Uterus (tissue), 3 donors: ENCODE measurements at regions not wholly inside any gene's neighbourhood (a gene's known extent, or its start where the extent isn't known, plus 50 kb on each side); places are given as distances from the start of the nearest gene placed in this dataset.

ENCODE experiments used
- DNase-seq, 2 donors: peaks; one replicate each; pipeline ENCODE4 v3.0.0-alpha.2; 2019 to 2020
- H3K27ac ChIP-seq, 2 donors: fragments of 200-600 bp; sonication (generic); 1 replicate in 1 of 2; 2 replicates in 1 of 2; pipeline ENCODE4 v1.5.1; 2016 to 2018
- H3K27me3 ChIP-seq, 2 donors: fragments of 200-600 bp; sonication (generic); one replicate each; pipeline ENCODE4 v1.5.1; 2018 to 2019; ENCODE audit warnings: control low read depth in 1 of 2
- H3K36me3 ChIP-seq, 2 donors: fragments of 200-600 bp; sonication (generic); one replicate each; pipeline ENCODE4 v1.5.1; 2019; ENCODE audit warnings: control low read depth in 1 of 2
- H3K4me1 ChIP-seq, 2 donors: fragments of 200-600 bp; sonication (generic); one replicate each; pipeline ENCODE4 v1.5.1; 2018 to 2019; ENCODE audit warnings: control low read depth in 1 of 2
- H3K4me3 ChIP-seq, 2 donors: fragments of 200-600 bp; sonication (generic); 1 replicate in 1 of 2; 2 replicates in 1 of 2; pipeline ENCODE4 v1.5.1; 2018 to 2019; ENCODE audit warnings: mild to moderate bottlenecking in 1 of 2
- H3K9me3 ChIP-seq, 2 donors: fragments of 200-600 bp; sonication (generic); one replicate each; pipeline ENCODE4 v1.5.1; 2019; ENCODE audit warnings: control low read depth in 1 of 2
- POLR2A ChIP-seq, 2 donors: fragments of 450-650 bp; IDR thresholded peaks; one replicate each; pipeline ENCODE4 v1.6.1; 2016; ENCODE audit warnings: antibody characterized with exemption in 2 of 2, mild to moderate bottlenecking in 1 of 2, moderate library complexity in 1 of 2
- intact Hi-C: fragments of 100-400 bp; cut with DNase I; formaldehyde crosslinking; loops from one replicate; pipeline ENCODE4 v1.15.1; 2023; ENCODE audit warnings: low total_unique reads
- TF ChIP-seq, protein P1 (sequence below), 4 experiments: fragments of 200-600 bp in 2 of 4; fragments of 450-650 bp in 2 of 4; sonication (generic) in 2 of 4; IDR thresholded peaks; one replicate each; pipeline ENCODE4 v1.5.1; 2016 to 2019; ENCODE audit warnings: antibody characterized with exemption in 4 of 4, mild to moderate bottlenecking in 2 of 4, moderate library complexity in 1 of 4
- donor health status: DM: yes; HTN: yes; CAD: no.

DNA sequence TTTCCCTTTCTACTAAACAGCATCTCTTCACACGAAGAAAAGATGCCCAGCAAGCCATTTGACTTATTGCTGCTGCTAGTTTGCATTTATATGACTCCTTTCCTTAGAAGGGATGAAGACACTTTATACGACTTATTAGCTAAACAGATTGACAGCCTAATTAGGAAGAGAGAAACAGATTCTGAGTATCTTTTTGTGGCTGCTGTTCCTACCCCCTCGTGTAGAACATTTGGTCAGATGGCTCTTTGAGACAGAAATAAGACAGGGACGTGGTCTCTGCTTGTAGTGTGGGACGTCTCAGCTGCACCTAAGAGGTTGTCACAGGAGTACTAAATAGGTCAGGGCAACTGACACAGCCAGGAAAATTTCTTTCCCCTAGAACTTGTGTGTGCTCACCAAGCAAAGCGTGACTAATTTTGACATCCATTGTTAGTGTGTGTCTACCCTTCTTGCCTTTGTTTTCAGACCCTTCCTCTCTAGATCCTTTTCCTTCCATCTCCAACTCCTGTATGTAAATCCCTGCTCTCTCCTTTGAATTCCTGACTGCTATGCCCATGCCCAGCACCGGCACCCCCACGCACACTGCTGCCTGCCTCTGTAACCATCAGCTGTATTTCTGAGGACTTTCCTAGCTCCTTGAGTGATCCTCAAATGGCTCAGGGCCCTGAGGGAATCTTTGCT, 83.2 kb downstream of the DAD1 start:
- Histone ChIP-seq H3K27ac (peak overlapping the region; percentile 65 to 80), H3K36me3 (no peaks in the 10 kb centered on the region), H3K4me1 (peaks cover 0 to 1% of the 10 kb centered on the region in 2 donors), H3K4me3 (no peak overlapping the region), H3K27me3 (no peaks in the 10 kb centered on the region), H3K9me3 (no peaks in the 10 kb centered on the region)
- DNase-seq: no peak
- TF ChIP-seq POLR2A (IDR thresholded peaks at IDR 0.05): no peak
- TF ChIP-seq, protein P1, sequence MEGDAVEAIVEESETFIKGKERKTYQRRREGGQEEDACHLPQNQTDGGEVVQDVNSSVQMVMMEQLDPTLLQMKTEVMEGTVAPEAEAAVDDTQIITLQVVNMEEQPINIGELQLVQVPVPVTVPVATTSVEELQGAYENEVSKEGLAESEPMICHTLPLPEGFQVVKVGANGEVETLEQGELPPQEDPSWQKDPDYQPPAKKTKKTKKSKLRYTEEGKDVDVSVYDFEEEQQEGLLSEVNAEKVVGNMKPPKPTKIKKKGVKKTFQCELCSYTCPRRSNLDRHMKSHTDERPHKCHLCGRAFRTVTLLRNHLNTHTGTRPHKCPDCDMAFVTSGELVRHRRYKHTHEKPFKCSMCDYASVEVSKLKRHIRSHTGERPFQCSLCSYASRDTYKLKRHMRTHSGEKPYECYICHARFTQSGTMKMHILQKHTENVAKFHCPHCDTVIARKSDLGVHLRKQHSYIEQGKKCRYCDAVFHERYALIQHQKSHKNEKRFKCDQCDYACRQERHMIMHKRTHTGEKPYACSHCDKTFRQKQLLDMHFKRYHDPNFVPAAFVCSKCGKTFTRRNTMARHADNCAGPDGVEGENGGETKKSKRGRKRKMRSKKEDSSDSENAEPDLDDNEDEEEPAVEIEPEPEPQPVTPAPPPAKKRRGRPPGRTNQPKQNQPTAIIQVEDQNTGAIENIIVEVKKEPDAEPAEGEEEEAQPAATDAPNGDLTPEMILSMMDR (IDR thresholded peaks at IDR 0.05): no peak
- intact Hi-C loops: no loop called here

DNA sequence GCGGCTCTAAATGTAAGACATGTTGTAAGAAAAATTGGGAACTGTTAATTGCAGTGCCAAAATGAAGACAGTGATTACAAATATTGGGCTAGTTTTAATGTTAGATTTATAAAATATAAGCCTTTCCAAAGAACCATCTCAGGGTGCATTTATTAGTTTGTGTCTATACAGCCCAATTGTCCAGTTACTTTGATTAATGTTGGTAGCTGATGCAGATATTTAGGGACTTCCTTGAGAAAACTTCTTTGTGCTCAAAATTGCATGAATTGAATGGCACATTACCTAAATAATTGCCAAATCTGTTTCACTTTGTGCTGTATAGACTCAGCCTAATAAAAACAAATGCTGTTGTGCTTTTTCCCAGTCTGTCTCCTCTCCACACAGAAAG, 83.7 kb downstream of the DAD1 start:
- Histone ChIP-seq H3K4me3 (no peak overlapping the region), H3K4me1 (no peaks in the 10 kb centered on the region), H3K36me3 (no peaks in the 10 kb centered on the region), H3K9me3 (no peaks in the 10 kb centered on the region), H3K27ac (peak overlapping the region; percentile 65 to 80), H3K27me3 (no peaks in the 10 kb centered on the region)
- no peak for DNase-seq
- intact Hi-C loops: no loop called here
- no peak for TF ChIP-seq POLR2A (IDR thresholded peaks at IDR 0.05)
- TF ChIP-seq, protein P1 (IDR thresholded peaks at IDR 0.05): no peak

DNA sequence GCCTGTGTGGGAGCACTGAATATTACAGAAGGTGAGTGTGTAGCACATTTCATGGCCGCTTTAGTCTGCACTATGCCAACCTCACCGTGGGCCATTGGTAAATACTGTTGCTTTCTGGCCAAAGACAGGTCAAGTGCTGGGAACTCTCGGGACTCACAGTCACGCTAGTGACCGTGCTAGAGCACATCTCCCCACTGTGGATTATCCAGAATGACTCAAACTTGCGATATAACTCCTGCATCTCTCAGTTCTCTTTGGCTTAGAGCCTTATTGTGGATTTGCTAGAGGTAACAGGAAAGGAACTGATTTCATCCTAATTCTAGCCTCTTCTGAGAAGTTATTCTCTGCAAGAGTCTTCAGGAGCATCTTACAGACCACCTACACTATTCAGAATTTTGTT, 86.5 kb downstream of the DAD1 start:
- intact Hi-C loops: no loop called here
- peak overlapping the region; percentile 24 to 40 for H3K27ac ChIP-seq
- H3K9me3 ChIP-seq: no peaks in the 10 kb centered on the region
- no peak overlapping the region for H3K4me3 ChIP-seq
- H3K27me3 ChIP-seq: no peaks in the 10 kb centered on the region
- no peak for TF ChIP-seq POLR2A (IDR thresholded peaks at IDR 0.05)
- TF ChIP-seq, protein P1 (IDR thresholded peaks at IDR 0.05): no peak
- no peak for DNase-seq
- H3K4me1 ChIP-seq: no peaks in the 10 kb centered on the region
- H3K36me3 ChIP-seq: no peaks in the 10 kb centered on the region

DNA sequence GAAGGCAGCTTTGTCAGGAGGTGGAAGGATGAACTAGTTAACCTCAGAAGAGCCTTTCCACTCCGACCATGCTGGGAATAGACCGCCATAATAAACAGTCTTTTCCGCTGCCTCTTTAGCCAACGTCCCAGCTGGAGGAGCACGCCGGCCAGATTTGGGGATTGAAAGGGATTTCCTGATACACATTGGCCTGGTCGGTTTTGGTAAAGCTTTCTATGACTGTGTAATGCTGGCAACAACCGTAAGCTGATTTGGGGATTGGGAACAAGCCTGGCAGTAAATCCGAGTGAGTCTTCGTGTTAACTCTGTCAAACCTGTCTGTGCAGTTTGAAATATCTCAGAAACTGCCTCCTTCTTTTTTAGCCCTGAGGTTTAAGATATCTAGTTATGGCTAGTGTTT, 87.0 kb downstream of the DAD1 start:
- H3K36me3 ChIP-seq: no peaks in the 10 kb centered on the region
- peak overlapping the region; percentile 24 to 40 for H3K27ac ChIP-seq
- DNase-seq: peak in 1 of 2 donors; percentile 54
- H3K4me1 ChIP-seq: no peaks in the 10 kb centered on the region
- no peaks in the 10 kb centered on the region for H3K27me3 ChIP-seq
- TF ChIP-seq POLR2A (IDR thresholded peaks at IDR 0.05): no peak
- TF ChIP-seq, protein P1 (IDR thresholded peaks at IDR 0.05): no peak
- H3K4me3 ChIP-seq: no peak overlapping the region
- no peaks in the 10 kb centered on the region for H3K9me3 ChIP-seq
- intact Hi-C loops: no loop called here

DNA sequence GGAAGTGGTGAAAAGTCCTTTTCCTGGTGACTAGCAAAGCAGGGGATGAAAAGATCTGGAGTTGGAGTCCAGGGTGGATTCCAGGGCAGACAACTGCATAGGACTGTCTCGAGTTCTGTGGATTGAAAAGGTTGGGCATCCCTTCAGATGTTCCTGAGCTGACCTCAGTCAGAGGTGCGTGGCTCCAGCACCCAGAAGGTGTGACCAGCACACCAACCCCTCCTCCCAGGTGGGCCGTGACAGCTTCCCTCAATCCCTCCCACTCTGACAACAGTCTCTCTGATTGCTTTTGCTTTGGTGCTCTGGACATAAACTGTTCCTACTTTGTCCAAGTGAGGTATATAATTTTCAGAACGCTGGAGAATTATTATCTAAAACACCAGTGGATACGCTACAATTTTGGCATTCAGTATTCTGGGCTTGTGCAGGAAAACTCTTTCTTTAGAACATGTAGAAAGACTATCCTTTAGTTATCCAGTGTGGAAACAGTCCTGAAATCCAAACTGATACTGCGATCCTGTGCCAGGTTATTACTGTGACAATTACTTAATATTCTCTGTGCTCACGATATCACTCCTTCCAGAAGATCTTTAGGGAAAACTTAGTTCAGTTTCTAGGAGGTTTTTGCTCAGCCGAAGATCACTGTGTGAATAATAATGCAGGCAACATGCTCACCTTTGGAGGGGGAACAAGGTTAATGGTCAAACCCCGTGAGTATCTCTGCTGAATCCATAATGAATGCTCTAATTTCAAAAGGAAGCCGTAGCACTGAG, 87.9 kb downstream of the DAD1 start:
- Histone ChIP-seq H3K4me3 (no peak overlapping the region), H3K9me3 (no peaks in the 10 kb centered on the region), H3K36me3 (no peaks in the 10 kb centered on the region), H3K4me1 (no peaks in the 10 kb centered on the region), H3K27me3 (no peaks in the 10 kb centered on the region), H3K27ac (peak overlapping the region; percentile 24 to 40)
- DNase-seq: no peak
- TF ChIP-seq, protein P1 (IDR thresholded peaks at IDR 0.05): no peak
- TF ChIP-seq POLR2A (IDR thresholded peaks at IDR 0.05): no peak
- intact Hi-C loops: no loop called here
